Heart left ventricle (tissue), 13 donors: ENCODE measurements at regions not wholly inside any gene's neighbourhood (a gene's known extent, or its start where the extent isn't known, plus 50 kb on each side); places are given as distances from the start of the nearest gene placed in this dataset.

Experiments
- POLR2A ChIP-seq, 2 donors: fragments of 450-650 bp; IDR thresholded peaks; one replicate each; pipeline ENCODE4 v1.6.1; 2017; ENCODE audit warnings: antibody characterized with exemption in 2 of 2, mild to moderate bottlenecking in 2 of 2, moderate library complexity in 2 of 2
- TF ChIP-seq, protein P1 (sequence below), 12 donors: fragments of 200-600 bp; sonication (generic) in 4 of 12; IDR thresholded peaks; one replicate each; pipeline versions ENCODE4 v1.5.0 to v1.8.0; 2018 to 2022; ENCODE audit warnings: antibody characterized with exemption in 12 of 12, mild to moderate bottlenecking in 5 of 12
- donor health status: ischemic (EF 13 %, LVEDD 7.1; RV severe dilation, severe dysfunction).
- donor health status: DM: no; HTN: yes; CAD: no.
- donor health status: DM: no; HTN: no; CAD: no.
- donor health status: ischemic (EF 25% LVEDD 6.9; RV normal size, moderate dysfunction).
- donor health status: ischemic (EF 25% LVEDD 5.7; RV mildly dilated, moderate dysfunction).
- donor health status: ischemic (EF 35%, LVEDD 5.7; RV mildly dilated, moderate dysfunction).
- donor health status: nonischemic (EF 11% LVEDD 7.7; RV severe dilation, severe dysfunction).
- donor health status: DM: yes; HTN: yes; CAD: no.
- donor health status: PGD.
- donor health status: ischemic (EF 29% LVEDD 5.4; RV normal size, mild dysfunction).
- donor health status: nonischemic (EF 23%, LVEDD 6.1; RV moderate dilation, normal function).

DNA sequence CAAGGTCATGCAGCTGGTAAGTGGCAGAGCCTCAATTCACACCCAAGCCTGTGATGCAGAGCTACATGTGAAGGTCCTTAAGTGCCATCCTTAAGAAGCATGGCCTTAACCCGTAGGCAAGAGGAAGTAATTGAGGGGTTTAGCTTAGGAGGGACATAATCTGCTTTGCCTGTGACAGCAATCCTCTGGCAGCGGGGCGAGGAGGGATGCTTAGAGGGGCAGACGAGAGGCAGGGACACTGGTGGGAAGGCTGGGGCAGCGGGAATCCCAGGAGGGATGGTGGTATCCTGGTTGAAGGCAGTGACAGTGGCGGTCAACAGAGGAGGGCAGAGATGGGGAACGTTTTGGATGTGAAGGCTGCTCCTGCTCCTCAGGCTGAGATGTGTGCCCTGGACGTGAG, 88.1 kb downstream of the EFNB1 start:
- TF ChIP-seq, protein P1, sequence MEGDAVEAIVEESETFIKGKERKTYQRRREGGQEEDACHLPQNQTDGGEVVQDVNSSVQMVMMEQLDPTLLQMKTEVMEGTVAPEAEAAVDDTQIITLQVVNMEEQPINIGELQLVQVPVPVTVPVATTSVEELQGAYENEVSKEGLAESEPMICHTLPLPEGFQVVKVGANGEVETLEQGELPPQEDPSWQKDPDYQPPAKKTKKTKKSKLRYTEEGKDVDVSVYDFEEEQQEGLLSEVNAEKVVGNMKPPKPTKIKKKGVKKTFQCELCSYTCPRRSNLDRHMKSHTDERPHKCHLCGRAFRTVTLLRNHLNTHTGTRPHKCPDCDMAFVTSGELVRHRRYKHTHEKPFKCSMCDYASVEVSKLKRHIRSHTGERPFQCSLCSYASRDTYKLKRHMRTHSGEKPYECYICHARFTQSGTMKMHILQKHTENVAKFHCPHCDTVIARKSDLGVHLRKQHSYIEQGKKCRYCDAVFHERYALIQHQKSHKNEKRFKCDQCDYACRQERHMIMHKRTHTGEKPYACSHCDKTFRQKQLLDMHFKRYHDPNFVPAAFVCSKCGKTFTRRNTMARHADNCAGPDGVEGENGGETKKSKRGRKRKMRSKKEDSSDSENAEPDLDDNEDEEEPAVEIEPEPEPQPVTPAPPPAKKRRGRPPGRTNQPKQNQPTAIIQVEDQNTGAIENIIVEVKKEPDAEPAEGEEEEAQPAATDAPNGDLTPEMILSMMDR (IDR thresholded peaks at IDR 0.05), result no peak
- no peak for TF ChIP-seq POLR2A (IDR thresholded peaks at IDR 0.05)
